ENCODE measurements at regions not wholly inside any gene's neighbourhood (a gene's known extent, or its start where the extent isn't known, plus 50 kb on each side); places are given as distances from the start of the nearest gene placed in this dataset.
"Not testable (repeated sequence)": the region's sequence is repeated elsewhere in the genome, so short reads cannot be mapped to it uniquely, and the experiment has no call there.

DNA sequence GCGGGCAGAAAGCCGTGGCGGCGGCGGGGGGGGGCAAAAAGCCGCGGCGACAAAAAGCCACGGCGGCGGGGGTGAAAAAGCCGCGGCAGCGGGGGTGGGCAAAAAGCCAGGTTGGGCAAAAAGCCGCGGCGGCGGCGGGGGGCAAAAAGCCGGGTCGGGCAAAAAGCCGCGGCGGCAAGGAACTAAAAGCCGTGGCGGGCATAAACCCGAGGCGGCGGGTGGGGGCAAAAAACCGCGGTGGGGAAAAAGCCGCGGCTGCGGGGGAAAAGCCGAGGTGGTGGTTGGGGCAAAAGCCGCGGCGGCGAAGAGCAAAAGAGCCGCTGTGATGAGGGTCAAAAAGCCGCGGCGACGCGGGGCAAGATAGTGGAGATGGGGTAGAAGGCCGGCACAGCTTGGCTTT, 1834.2 kb downstream of the FOXD4L5 start:
- H3K4me1 Mint-ChIP-seq (ENCODE audit: low read depth); H3K4me3 Mint-ChIP-seq; POLR2A ChIA-PET; H3K27me3 Mint-ChIP-seq; H3K27ac Mint-ChIP-seq; ATAC-seq; intact Hi-C loops (cut with micrococcal nuclease); DNase-seq; H3K36me3 Mint-ChIP-seq (ENCODE audit: low read depth); H3K9me3 Mint-ChIP-seq; CTCF ChIA-PET: not testable (repeated sequence)

DNA sequence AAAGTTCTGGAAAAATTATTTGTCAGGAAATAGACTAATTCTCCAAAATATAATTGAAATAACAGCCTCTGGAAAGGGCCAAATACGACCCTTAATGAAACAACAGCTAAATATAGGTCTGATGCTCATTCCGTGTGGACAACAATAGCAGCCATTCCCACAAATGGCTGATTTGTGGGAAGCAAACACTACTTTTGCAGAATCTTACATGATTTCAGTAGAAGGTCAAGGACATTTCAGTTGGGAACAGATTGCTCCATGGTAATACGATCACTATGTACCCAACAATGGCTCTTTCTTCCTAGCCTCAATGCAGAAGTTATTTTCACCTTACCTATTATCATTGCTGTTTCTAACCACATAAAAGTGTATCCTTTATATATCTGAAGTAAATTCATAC, 1859.9 kb downstream of the FOXD4L5 start:
- CTCF ChIA-PET; H3K27me3 Mint-ChIP-seq; POLR2A ChIA-PET; DNase-seq; intact Hi-C loops (cut with micrococcal nuclease); H3K4me1 Mint-ChIP-seq (ENCODE audit: low read depth); H3K4me3 Mint-ChIP-seq; H3K9me3 Mint-ChIP-seq; H3K27ac Mint-ChIP-seq; ATAC-seq; H3K36me3 Mint-ChIP-seq (ENCODE audit: low read depth): not testable (repeated sequence)

DNA sequence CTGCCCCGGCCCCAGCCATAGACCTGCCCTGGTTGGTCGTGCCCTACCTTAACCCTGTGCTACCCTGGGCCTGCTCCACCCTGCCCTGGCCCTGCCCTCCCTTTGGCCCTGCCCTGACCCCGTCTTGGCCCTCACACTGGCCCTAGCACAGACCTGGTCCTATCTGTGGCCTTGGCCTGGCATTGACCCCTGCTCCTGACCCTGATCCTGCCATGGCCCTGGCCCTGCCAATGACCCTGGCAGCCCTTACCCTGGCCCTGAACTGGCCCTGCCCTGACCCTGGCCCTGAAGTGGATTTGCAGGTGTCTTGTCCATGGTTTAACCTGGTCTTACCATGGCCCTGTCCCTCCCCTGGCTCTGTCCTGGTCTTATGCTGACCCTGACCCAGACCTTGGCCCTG, 1894.1 kb downstream of the FOXD4L5 start:
- H3K9me3 Mint-ChIP-seq; H3K36me3 Mint-ChIP-seq (ENCODE audit: low read depth); H3K27ac Mint-ChIP-seq; CTCF ChIA-PET; H3K4me3 Mint-ChIP-seq; intact Hi-C loops (cut with micrococcal nuclease); POLR2A ChIA-PET; DNase-seq; H3K27me3 Mint-ChIP-seq; H3K4me1 Mint-ChIP-seq (ENCODE audit: low read depth); ATAC-seq: not testable (repeated sequence)

DNA sequence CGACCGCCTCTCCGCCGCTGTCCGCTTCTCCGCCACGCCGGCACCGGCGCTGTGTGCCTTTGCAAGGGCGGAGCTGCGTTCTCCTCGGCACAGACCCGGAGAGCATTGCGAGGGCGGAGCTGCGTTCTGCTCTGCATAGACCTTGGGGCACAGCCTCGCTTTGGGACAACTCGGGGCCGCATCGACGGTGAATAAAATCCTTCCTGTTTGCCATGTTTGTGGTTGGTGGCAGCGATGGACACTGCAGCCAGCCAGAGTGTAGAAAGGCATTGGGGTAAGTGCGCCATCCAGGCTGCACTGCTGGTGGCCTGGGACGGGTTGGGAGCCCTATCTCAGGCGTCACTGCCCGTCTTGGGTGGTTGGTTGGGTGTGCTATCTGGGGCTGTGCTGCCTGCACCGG, 1899.5 kb downstream of the FOXD4L5 start:
- H3K36me3 Mint-ChIP-seq (ENCODE audit: low read depth); ATAC-seq; H3K4me1 Mint-ChIP-seq (ENCODE audit: low read depth); intact Hi-C loops (cut with micrococcal nuclease); DNase-seq; CTCF ChIA-PET; POLR2A ChIA-PET; H3K27ac Mint-ChIP-seq; H3K27me3 Mint-ChIP-seq; H3K9me3 Mint-ChIP-seq: not testable (repeated sequence)
- peak overlapping the region; percentile 24 for H3K4me3 Mint-ChIP-seq

DNA sequence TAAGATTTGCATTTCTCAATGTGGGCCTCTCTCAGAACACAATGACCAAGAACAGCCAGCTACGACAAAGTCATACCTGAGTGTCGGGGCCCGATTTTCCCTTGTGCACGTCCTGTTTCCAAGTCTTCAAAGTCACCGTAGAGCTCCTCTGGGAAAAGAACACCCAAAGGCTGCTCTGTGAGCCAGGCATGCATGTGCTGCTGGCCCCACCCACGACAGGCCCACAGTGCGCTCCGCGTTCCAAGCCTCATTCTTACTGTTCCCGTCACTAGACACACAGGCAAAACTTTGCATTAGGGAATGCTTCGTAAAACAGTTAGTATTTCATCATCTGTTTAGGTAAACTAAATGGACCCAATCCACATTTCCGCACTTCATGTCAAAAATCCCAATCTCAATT, 1905.1 kb downstream of the FOXD4L5 start:
- H3K27me3 Mint-ChIP-seq; intact Hi-C loops (cut with micrococcal nuclease); CTCF ChIA-PET: not testable (repeated sequence)

DNA sequence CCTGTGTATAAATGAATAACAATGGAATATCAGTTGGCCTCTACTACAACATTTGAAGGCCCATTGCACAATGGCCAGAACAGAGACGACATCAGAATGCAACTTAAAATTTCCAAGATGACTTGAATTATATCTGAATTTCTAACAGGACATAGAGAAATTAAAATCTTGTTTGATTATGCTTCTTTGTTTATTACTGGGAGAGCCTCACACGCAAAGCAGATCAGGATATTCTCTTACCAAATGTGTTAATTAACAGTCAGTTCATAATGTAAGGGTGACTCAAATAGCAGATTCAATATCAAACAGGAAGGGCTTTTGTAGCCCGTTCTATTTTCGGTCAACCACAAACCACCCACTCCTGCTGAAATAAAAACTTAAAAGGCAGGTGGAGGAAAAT, 1930.8 kb downstream of the FOXD4L5 start:
- POLR2A ChIA-PET; CTCF ChIA-PET; intact Hi-C loops (cut with micrococcal nuclease); H3K36me3 Mint-ChIP-seq (ENCODE audit: low read depth); H3K27me3 Mint-ChIP-seq; H3K4me1 Mint-ChIP-seq (ENCODE audit: low read depth); H3K4me3 Mint-ChIP-seq; H3K9me3 Mint-ChIP-seq; ATAC-seq: not testable (repeated sequence)
- peak overlapping the region; percentile 61 for H3K27ac Mint-ChIP-seq
- DNase-seq, result peak; percentile 4

More for the DNA sequence above, 1905.1 kb downstream of the FOXD4L5 start:
- H3K27ac Mint-ChIP-seq; H3K9me3 Mint-ChIP-seq; H3K36me3 Mint-ChIP-seq (ENCODE audit: low read depth); ATAC-seq; DNase-seq; H3K4me1 Mint-ChIP-seq (ENCODE audit: low read depth); H3K4me3 Mint-ChIP-seq; POLR2A ChIA-PET: not testable (repeated sequence)

DNA sequence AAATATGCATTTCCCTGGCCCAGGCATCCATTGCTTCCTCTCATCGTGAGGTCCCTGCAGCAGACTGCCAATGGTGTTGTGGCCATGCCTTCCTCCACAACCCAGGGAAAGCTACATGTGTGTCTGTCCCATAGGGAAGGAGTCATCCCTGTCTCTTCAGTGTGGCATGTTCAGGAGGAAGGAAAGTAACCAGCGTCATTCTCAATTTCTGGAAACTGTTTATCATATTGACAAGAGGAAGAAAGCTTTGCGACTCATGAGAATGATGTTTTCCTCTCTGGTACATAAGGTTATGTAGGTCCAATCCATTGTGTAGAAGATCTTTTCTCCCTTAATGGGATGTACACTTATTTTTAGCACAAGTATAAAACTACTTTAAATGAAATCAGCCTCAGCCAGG, 1937.7 kb downstream of the FOXD4L5 start:
- CTCF ChIA-PET; H3K27me3 Mint-ChIP-seq; H3K9me3 Mint-ChIP-seq; H3K4me3 Mint-ChIP-seq; H3K36me3 Mint-ChIP-seq (ENCODE audit: low read depth); H3K4me1 Mint-ChIP-seq (ENCODE audit: low read depth); POLR2A ChIA-PET; intact Hi-C loops (cut with micrococcal nuclease); H3K27ac Mint-ChIP-seq; DNase-seq; ATAC-seq: not testable (repeated sequence)

DNA sequence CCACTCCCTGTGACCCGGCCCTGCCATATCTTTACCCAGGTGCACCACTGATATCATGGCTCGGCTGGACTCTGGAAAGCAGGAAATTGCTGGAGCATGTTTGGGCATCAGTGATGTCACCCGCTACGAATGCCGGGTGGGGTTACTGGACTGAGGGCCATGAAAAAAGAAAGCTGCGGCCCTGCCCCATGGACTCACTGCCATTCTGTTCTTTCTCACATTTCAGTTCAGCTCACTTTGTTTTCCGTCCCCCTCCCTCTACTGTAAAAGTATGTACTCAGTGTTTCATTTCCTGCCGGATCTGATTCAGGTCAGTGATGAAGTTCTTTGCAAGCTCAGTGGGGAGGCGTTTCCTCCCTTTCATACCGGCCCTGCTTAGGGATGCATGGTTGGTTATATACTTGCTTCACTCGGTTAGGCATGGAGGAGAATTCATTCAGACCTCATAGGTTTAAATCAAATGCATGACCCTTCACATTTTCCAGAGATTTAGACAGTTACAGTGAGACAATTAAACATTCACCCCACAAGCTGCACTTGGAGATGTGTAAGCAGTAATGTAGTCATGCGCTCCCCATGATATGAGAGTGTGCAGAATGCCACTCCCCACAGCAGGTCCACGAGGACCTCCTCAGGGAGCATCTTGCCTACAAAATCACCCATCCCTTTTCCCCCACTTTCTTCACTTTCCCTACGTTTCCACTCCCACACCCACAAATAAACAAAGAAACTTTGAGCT, 1938.5 kb downstream of the FOXD4L5 start:
- H3K4me3 Mint-ChIP-seq; H3K4me1 Mint-ChIP-seq (ENCODE audit: low read depth); H3K27me3 Mint-ChIP-seq; CTCF ChIA-PET; POLR2A ChIA-PET; H3K9me3 Mint-ChIP-seq; ATAC-seq; H3K36me3 Mint-ChIP-seq (ENCODE audit: low read depth); intact Hi-C loops (cut with micrococcal nuclease): not testable (repeated sequence)
- DNase-seq, result peak; percentile 38
- H3K27ac Mint-ChIP-seq, result peak overlapping the region; percentile 87

DNA sequence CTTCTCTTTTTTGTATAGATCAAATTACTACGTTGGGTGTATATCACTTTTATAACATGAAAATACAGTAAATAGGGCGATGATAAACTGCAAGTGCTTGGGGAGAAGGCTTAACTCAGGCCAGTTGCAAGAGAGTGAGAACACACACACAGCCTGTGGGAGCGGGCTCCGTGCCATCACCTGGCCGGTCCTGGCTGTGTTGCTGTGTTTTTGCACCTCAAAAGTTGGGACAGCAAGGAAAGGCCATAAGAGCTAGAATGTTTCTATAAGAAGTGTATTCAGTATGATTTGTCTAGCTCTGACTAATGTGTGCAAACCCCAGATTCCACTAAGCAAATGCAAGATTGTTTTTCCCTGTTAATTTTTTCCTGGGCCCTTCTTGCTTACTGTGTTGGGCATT, 1940.6 kb downstream of the FOXD4L5 start:
- DNase-seq; H3K27ac Mint-ChIP-seq; H3K27me3 Mint-ChIP-seq; H3K4me3 Mint-ChIP-seq; ATAC-seq; H3K9me3 Mint-ChIP-seq; H3K36me3 Mint-ChIP-seq (ENCODE audit: low read depth); CTCF ChIA-PET; intact Hi-C loops (cut with micrococcal nuclease); POLR2A ChIA-PET; H3K4me1 Mint-ChIP-seq (ENCODE audit: low read depth): not testable (repeated sequence)

DNA sequence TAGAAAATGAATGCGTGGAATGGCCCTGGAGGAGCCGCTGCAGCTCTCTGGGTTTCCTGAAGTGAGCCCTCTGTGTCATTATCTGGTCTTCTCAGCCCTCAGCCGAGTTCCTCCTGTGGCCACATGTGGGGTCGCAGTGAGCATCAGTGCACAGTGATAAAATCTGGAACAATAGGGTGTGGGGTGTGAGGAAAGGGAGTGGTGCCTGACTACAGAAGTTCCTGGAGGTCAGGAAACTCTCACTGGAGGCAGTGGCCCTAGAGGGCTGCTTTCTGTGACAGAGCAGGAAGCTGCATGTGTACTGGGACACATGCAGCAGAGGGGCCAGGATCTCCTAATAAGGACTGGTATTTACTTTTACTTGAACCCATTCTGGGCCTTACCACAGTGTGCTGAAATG, 1942.5 kb downstream of the FOXD4L5 start:
- H3K9me3 Mint-ChIP-seq; H3K36me3 Mint-ChIP-seq (ENCODE audit: low read depth); CTCF ChIA-PET; H3K4me3 Mint-ChIP-seq; H3K27me3 Mint-ChIP-seq; POLR2A ChIA-PET; H3K27ac Mint-ChIP-seq; intact Hi-C loops (cut with micrococcal nuclease); ATAC-seq; DNase-seq: not testable (repeated sequence)
- H3K4me1 Mint-ChIP-seq (ENCODE audit: low read depth), result peaks cover 19% of the 10 kb centered on the region

DNA sequence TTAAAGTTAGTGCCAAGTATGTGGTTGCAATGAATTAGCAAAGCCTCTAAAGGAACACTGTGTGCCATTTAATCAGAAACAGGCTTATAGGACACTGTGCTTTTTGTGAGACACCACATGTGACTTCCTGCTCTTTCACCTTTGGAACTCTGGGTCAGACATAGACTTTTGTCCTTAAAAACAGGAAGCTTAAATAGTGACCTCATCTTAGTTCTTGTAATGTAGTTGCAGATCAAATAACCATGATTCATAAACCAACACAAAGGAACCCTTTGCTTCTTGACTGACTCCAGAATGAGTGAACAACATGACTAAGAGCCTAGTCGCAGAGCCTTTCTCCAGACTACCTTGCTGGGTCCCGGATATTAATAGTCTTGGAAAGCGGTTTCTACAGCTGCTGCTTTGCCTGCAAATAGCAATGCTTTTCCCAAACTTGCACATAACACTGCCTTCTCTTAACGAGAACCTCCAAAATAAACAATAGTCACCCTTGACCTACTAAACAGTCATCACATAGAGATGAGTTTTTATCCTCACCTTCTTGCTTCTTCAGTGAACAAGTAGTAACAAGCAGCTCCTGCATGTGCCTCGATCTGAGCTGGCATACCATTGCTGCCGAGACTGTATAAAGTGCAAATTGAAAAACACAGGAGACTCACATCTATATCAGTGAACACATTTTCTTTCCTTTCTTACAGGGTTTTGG, 1947.0 kb downstream of the FOXD4L5 start:
- H3K27me3 Mint-ChIP-seq; POLR2A ChIA-PET; intact Hi-C loops (cut with micrococcal nuclease); H3K4me3 Mint-ChIP-seq; ATAC-seq; H3K9me3 Mint-ChIP-seq; H3K36me3 Mint-ChIP-seq (ENCODE audit: low read depth); CTCF ChIA-PET: not testable (repeated sequence)
- peak overlapping the region; percentile 16 for H3K27ac Mint-ChIP-seq
- peaks cover 11% of the 10 kb centered on the region for H3K4me1 Mint-ChIP-seq (ENCODE audit: low read depth)
- DNase-seq, result peak; percentile 12

DNA sequence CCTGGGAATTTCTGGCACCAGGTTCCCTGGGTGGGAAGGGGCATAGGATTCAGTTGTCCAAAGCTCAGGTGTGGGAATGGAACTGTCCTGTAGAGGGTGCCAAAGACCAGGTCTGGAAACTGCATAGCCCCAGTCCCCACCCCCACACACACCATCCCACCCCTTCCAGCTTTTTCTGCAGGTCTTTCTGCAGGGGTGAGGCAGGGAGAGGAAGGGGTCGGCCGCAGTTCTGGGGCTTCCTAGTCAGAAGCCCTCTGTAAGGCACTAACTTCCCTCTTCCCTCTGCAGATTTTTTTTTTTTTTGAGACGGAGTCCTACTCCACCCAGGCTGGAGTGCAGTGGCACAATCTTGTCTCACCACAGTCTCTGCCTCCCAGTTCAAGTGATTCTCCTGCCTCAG, 1949.7 kb downstream of the FOXD4L5 start:
- H3K4me1 Mint-ChIP-seq (ENCODE audit: low read depth); CTCF ChIA-PET; H3K4me3 Mint-ChIP-seq; ATAC-seq; H3K27ac Mint-ChIP-seq; POLR2A ChIA-PET; H3K36me3 Mint-ChIP-seq (ENCODE audit: low read depth); H3K9me3 Mint-ChIP-seq; H3K27me3 Mint-ChIP-seq; intact Hi-C loops (cut with micrococcal nuclease); DNase-seq: not testable (repeated sequence)

All from activated CD8-positive, alpha-beta T cell treated with anti-CD3 and anti-CD28 coated beads for 36 hours (primary cell).